KMS-11 (cell line): ENCODE measurements at regions not wholly inside any gene's neighbourhood (a gene's known extent, or its start where the extent isn't known, plus 50 kb on each side); places are given as distances from the start of the nearest gene placed in this dataset.

ENCODE experiments used
- H2AFZ ChIP-seq: fragments of 200-600 bp; sonication (generic); 2 replicates; pipeline ENCODE4 v1.6.1; 2016; ENCODE audit warnings: antibody characterized with exemption, mixed run types, low read depth
- H3K27ac ChIP-seq: fragments of 200-600 bp; sonication (generic); 2 replicates; pipeline ENCODE4 v1.6.1; 2016; ENCODE audit warnings: mild to moderate bottlenecking, mixed run types
- H3K27me3 ChIP-seq: fragments of 200-600 bp; sonication (generic); 2 replicates; pipeline ENCODE4 v1.6.1; 2017; ENCODE audit warnings: mild to moderate bottlenecking, low read depth, mixed run types, moderate library complexity; ENCODE audit not compliant: insufficient read depth
- H3K36me3 ChIP-seq: fragments of 200-600 bp; sonication (generic); 2 replicates; pipeline ENCODE4 v1.6.1; 2017; ENCODE audit warnings: mild to moderate bottlenecking, mixed run types; ENCODE audit not compliant: insufficient read depth
- H3K4me1 ChIP-seq: fragments of 200-600 bp; sonication (generic); 2 replicates; pipeline ENCODE4 v1.6.1; 2016; ENCODE audit warnings: mild to moderate bottlenecking, low read depth, mixed run types; ENCODE audit not compliant: poor library complexity, severe bottlenecking
- H3K4me2 ChIP-seq: fragments of 200-600 bp; sonication (generic); 2 replicates; pipeline ENCODE4 v1.7.0; 2016; ENCODE audit warnings: mild to moderate bottlenecking, mixed run types
- H3K4me3 ChIP-seq: fragments of 200-600 bp; sonication (generic); IDR thresholded peaks from 2 replicates; pipeline ENCODE4 v1.6.1; 2017; ENCODE audit warnings: low read depth, low read length, mixed read lengths; ENCODE audit not compliant: insufficient read depth
- H3K79me2 ChIP-seq: fragments of 200-600 bp; sonication (generic); 2 replicates; pipeline ENCODE4 v1.6.1; 2016; ENCODE audit warnings: low read depth, mixed run types; ENCODE audit not compliant: insufficient read depth
- H3K9ac ChIP-seq: fragments of 200-600 bp; sonication (generic); 2 replicates; pipeline ENCODE4 v1.6.1; 2016; ENCODE audit warnings: mild to moderate bottlenecking, mixed run types
- H4K20me1 ChIP-seq: fragments of 200-600 bp; sonication (generic); 2 replicates; pipeline ENCODE4 v1.6.1; 2016; ENCODE audit warnings: mild to moderate bottlenecking, mixed run types; ENCODE audit not compliant: insufficient read depth
- TF ChIP-seq, protein P1 (sequence below): fragments of 200-600 bp; sonication (generic); conservative IDR thresholded peaks from 2 replicates; pipeline ENCODE4 v1.6.1; 2017; ENCODE audit warnings: low read depth, mild to moderate bottlenecking, antibody characterized with exemption, low read length, moderate library complexity, mixed read lengths

DNA sequence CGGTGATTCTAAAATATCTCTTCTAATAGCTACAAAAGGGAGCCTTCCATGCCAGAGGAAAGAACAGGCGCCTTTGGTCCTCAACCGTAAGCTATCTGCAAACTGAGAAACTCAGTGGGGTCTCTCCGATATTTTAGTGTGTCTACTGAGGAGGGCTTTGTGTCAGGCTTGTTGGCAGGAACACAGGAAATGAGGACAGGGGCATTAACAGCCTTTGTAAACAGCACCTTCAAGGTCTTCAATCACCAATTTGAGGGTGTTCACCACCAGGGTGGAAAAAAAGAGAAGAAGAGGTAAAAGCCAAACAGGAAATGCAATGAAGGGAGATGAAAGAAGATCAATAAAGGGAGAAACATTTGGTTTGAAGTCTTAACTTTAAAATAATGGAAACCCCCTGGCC is 580.1 kb upstream of the SALL1 start:
- Histone ChIP-seq H3K79me2 (no peaks in the 10 kb centered on the region), H3K4me2 (no peak overlapping the region), H3K27me3 (no peaks in the 10 kb centered on the region), H3K4me3 (no peak overlapping the region), H2AFZ (no peak overlapping the region), H3K36me3 (no peaks in the 10 kb centered on the region), H3K27ac (no peak overlapping the region), H4K20me1 (no peaks in the 10 kb centered on the region), H3K4me1 (no peaks in the 10 kb centered on the region), H3K9ac (no peak overlapping the region)
- TF ChIP-seq, protein P1, sequence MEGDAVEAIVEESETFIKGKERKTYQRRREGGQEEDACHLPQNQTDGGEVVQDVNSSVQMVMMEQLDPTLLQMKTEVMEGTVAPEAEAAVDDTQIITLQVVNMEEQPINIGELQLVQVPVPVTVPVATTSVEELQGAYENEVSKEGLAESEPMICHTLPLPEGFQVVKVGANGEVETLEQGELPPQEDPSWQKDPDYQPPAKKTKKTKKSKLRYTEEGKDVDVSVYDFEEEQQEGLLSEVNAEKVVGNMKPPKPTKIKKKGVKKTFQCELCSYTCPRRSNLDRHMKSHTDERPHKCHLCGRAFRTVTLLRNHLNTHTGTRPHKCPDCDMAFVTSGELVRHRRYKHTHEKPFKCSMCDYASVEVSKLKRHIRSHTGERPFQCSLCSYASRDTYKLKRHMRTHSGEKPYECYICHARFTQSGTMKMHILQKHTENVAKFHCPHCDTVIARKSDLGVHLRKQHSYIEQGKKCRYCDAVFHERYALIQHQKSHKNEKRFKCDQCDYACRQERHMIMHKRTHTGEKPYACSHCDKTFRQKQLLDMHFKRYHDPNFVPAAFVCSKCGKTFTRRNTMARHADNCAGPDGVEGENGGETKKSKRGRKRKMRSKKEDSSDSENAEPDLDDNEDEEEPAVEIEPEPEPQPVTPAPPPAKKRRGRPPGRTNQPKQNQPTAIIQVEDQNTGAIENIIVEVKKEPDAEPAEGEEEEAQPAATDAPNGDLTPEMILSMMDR = no peak

DNA sequence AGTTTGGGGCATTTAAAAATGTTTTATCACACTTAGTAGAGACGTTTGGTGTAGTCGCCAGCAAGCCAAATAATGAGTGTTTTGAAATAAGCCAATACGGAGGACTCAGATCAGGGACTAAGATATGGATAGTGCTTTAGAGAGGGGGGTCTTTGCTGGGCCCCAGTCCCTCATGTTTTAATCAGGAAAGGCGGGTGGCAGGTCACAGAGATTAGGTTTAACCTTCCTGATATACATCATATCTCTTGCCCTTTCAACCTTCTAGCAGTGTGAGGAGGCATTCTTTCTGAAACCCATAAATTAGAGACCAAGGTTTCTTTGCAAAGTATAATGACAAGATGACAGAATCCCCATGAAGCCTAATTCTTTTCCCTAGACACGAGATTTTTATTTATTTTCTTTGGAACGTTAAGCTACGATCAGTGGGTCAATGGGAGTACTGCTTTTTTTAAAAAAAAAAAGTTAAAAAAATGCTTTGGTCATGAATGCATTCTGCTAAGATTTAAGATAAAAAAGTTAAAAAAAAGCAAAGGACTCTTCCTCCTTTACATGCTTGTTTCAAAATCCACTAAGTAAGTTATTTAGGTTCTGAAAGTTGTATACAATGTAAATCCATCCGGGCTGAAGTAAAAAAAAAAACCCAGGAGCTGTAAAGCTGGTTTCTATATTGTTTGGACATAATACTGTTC is 572.1 kb upstream of the SALL1 start:
- no peaks in the 10 kb centered on the region for H3K4me1 ChIP-seq
- H3K27me3 ChIP-seq = no peaks in the 10 kb centered on the region
- no peaks in the 10 kb centered on the region for H3K79me2 ChIP-seq
- H3K27ac ChIP-seq = no peak overlapping the region
- H3K4me2 ChIP-seq = no peak overlapping the region
- no peak overlapping the region for H3K4me3 ChIP-seq
- H4K20me1 ChIP-seq = no peaks in the 10 kb centered on the region
- H2AFZ ChIP-seq = no peak overlapping the region
- H3K9ac ChIP-seq = no peak overlapping the region
- no peaks in the 10 kb centered on the region for H3K36me3 ChIP-seq
- TF ChIP-seq, protein P1 = no peak

GRCh38 chr16:51722467-51722866 is 571.4 kb upstream of the SALL1 start:
- Histone ChIP-seq H3K27ac (no peak overlapping the region), H3K4me1 (no peaks in the 10 kb centered on the region), H3K4me2 (no peak overlapping the region), H4K20me1 (no peaks in the 10 kb centered on the region), H3K27me3 (no peaks in the 10 kb centered on the region), H3K4me3 (no peak overlapping the region), H3K9ac (no peak overlapping the region), H3K36me3 (no peaks in the 10 kb centered on the region), H3K79me2 (no peaks in the 10 kb centered on the region), H2AFZ (no peak overlapping the region)
- TF ChIP-seq, protein P1 = no peak

- Histone ChIP-seq H4K20me1 (no peaks in the 10 kb centered on the region), H3K9ac (no peak overlapping the region), H3K36me3 (no peaks in the 10 kb centered on the region), H3K4me1 (no peaks in the 10 kb centered on the region), H3K4me2 (no peak overlapping the region), H3K27ac (no peak overlapping the region), H2AFZ (no peak overlapping the region), H3K79me2 (no peaks in the 10 kb centered on the region), H3K4me3 (no peak overlapping the region), H3K27me3 (no peaks in the 10 kb centered on the region)
- TF ChIP-seq, protein P1 = no peak
Observed at GRCh38 chr16:51719376-51719775, 568.3 kb upstream of the SALL1 start.
